GM19395 (cell line): ENCODE measurements at regions not wholly inside any gene's neighbourhood (a gene's known extent, or its start where the extent isn't known, plus 50 kb on each side); places are given as distances from the start of the nearest gene placed in this dataset.
"Not testable (repeated sequence)": the region's sequence is repeated elsewhere in the genome, so short reads cannot be mapped to it uniquely, and the experiment has no call there.

Source experiments
- ATAC-seq: cut with Tn5 transposase; IDR thresholded peaks from one replicate; pipeline ENCODE4 v1.9.1; 2021; ENCODE audit warnings: mild to moderate bottlenecking, moderate library complexity; ENCODE audit not compliant: unreplicated experiment

GRCh38 chr14:38973083-38973700, 129.8 kb downstream of the SEC23A start:
- no peak for ATAC-seq

- no peak for ATAC-seq
Observed at GRCh38 chr14:38972511-38972910, 130.5 kb downstream of the SEC23A start.

- no peak for ATAC-seq
Observed at GRCh38 chr14:38971258-38971921, 131.6 kb downstream of the SEC23A start.

- no peak for ATAC-seq
Observed at GRCh38 chr14:38964630-38965029, 138.4 kb downstream of the SEC23A start.

GRCh38 chr14:38960946-38961531, 142.0 kb downstream of the SEC23A start:
- ATAC-seq: no peak

- no peak for ATAC-seq
Observed at GRCh38 chr14:38959021-38959420, 144.0 kb downstream of the SEC23A start.

- ATAC-seq: no peak
Observed at GRCh38 chr14:38958589-38958988, 144.4 kb downstream of the SEC23A start.

GRCh38 chr14:38951451-38951850, 151.6 kb downstream of the SEC23A start:
- ATAC-seq: no peak

- ATAC-seq: no peak
Observed at GRCh38 chr14:38950676-38951075, 152.4 kb downstream of the SEC23A start.

GRCh38 chr14:38948576-38948975, 154.5 kb downstream of the SEC23A start:
- ATAC-seq: no peak

- ATAC-seq: no peak
Observed at GRCh38 chr14:38948171-38948570, 154.9 kb downstream of the SEC23A start.

GRCh38 chr14:38947343-38947742, 155.7 kb downstream of the SEC23A start:
- ATAC-seq: no peak

GRCh38 chr14:38944691-38945090, 158.3 kb downstream of the SEC23A start:
- no peak for ATAC-seq

- ATAC-seq: no peak
Observed at GRCh38 chr14:38941488-38941887, 161.5 kb downstream of the SEC23A start.

GRCh38 chr14:38932653-38933000, 170.4 kb downstream of the SEC23A start:
- ATAC-seq: not testable (repeated sequence)

GRCh38 chr14:38931969-38932652, 170.9 kb downstream of the SEC23A start:
- ATAC-seq: no peak

- no peak for ATAC-seq
Observed at GRCh38 chr14:38930898-38931297, 172.1 kb downstream of the SEC23A start.

- no peak for ATAC-seq
Observed at GRCh38 chr14:38930022-38930421, 173.0 kb downstream of the SEC23A start.

GRCh38 chr14:38929416-38929815, 173.6 kb downstream of the SEC23A start:
- ATAC-seq: no peak

- ATAC-seq: not testable (repeated sequence)
Observed at GRCh38 chr14:38921893-38922292, 181.1 kb downstream of the SEC23A start.

- no peak for ATAC-seq
Observed at GRCh38 chr14:38915125-38915524, 187.9 kb downstream of the SEC23A start.

- peak; percentile 78 for ATAC-seq
Observed at GRCh38 chr14:38910092-38910491, 192.9 kb downstream of the SEC23A start.
